GM12878 (cell line): ENCODE measurements at regions not wholly inside any gene's neighbourhood (a gene's known extent, or its start where the extent isn't known, plus 50 kb on each side); places are given as distances from the start of the nearest gene placed in this dataset.

Experiments used
- ATAC-seq: fragments of 200-7000 bp; cut with Tn5 transposase; 3 replicates; pipeline ENCODE4 v1.9.1; 2020; ENCODE audit warnings: mild to moderate bottlenecking, moderate library complexity
- BruUV-seq: library from RNA; stranded (reverse); fragments of 400-500 nt; replicated peaks from 2 replicates; lab custom pipeline; 2021; lab: Mats Ljungman, UMichigan
- CTCF ChIA-PET: fragments of 300-600 bp; sonication (Branson Sonifier 250); formaldehyde crosslinking; extraction: SDS; loops from one replicate; lab custom pipeline; 2021; ENCODE audit warnings: inconsistent platforms; lab: Yijun Ruan, JAX
- POLR2A ChIA-PET: fragments of 350-600 bp; formaldehyde crosslinking; extraction: SDS; loops from one replicate; lab custom pipeline; 2021; ENCODE audit warnings: inconsistent platforms; lab: Charles Lee
- RAD21 ChIA-PET: fragments of 300-600 bp; sonication (Branson Sonifier 250); formaldehyde crosslinking; loops from one replicate; lab custom pipeline; 2023; ENCODE audit warnings: antibody characterized with exemption; ENCODE audit not compliant: unreplicated experiment; lab: Charles Lee
- SMC1A ChIA-PET: fragments of 300-600 bp; sonication (Branson Sonifier 250); formaldehyde crosslinking; loops from one replicate; lab custom pipeline; 2023; ENCODE audit not compliant: unreplicated experiment, uncharacterized antibody; lab: Charles Lee
- DNase-seq: peaks from one replicate; pipeline ENCODE4 v3.0.0-alpha.2; 2011; ENCODE audit warnings: low read depth, low spot score
- FAIRE-seq: peaks from 3 replicates; lab custom pipeline; 2011; peaks lifted over from hg19 to GRCh38; lab: Jason Lieb, UNC
- H2AFZ ChIP-seq: 2 replicates; pipeline ENCODE4 v1.6.0; 2011; ENCODE audit warnings: low read depth, low read length, control low read depth; ENCODE audit not compliant: control insufficient read depth
- H3K27ac ChIP-seq: 2 replicates; pipeline ENCODE4 v1.5.1; 2011; ENCODE audit warnings: control low read depth; ENCODE audit not compliant: control insufficient read depth, insufficient read depth
- H3K27me3 ChIP-seq, 2 experiments: replicated peaks in 1 of 2; 2 replicates each; pipeline versions ENCODE4 v1.6.0 to v1.6.1; 2011; ENCODE audit warnings: low read length in 1 of 2; ENCODE audit not compliant: control insufficient read depth in 2 of 2, insufficient read depth in 2 of 2
- H3K36me3 ChIP-seq, 2 experiments: 2 replicates each; pipeline ENCODE4 v1.5.1; 2011; ENCODE audit warnings: low read length in 1 of 2; ENCODE audit not compliant: control insufficient read depth in 2 of 2, insufficient read depth in 2 of 2
- H3K4me1 ChIP-seq: 2 replicates; pipeline ENCODE4 v1.6.1; 2011; ENCODE audit warnings: mild to moderate bottlenecking, low read length, moderate library complexity, mixed read lengths; ENCODE audit not compliant: control insufficient read depth, insufficient read depth
- H3K4me2 ChIP-seq: 2 replicates; pipeline ENCODE4 v1.6.0; 2011; ENCODE audit warnings: control low read depth; ENCODE audit not compliant: control insufficient read depth, insufficient read depth
- H3K4me3 ChIP-seq: fragments of 200-600 bp; sonication (generic); 2 replicates; pipeline ENCODE4 v1.5.1; 2016
- H3K79me2 ChIP-seq: 2 replicates; pipeline ENCODE4 v1.6.0; 2011; ENCODE audit warnings: low read length; ENCODE audit not compliant: control insufficient read depth, insufficient read depth
- H3K9ac ChIP-seq: 2 replicates; pipeline ENCODE4 v1.8.0; 2011; ENCODE audit warnings: low read length, control low read depth, mixed read lengths; ENCODE audit not compliant: control insufficient read depth, insufficient read depth
- H3K9me3 ChIP-seq: replicated peaks from 3 replicates; pipeline ENCODE4 v1.5.1; 2011; ENCODE audit warnings: mild to moderate bottlenecking, low read length; ENCODE audit not compliant: control insufficient read depth, insufficient read depth
- H4K20me1 ChIP-seq: 2 replicates; pipeline ENCODE4 v1.6.0; 2011; ENCODE audit not compliant: control insufficient read depth, insufficient read depth
- CREB1 ChIP-seq: IDR thresholded peaks from 2 replicates; pipeline ENCODE4 v1.6.1; 2012; ENCODE audit warnings: low read depth, mild to moderate bottlenecking, inconsistent platforms
- MAX ChIP-seq: IDR thresholded peaks from 2 replicates; pipeline ENCODE4 v1.6.1; 2012; ENCODE audit warnings: low read depth, low read length, improper control_type of control experiment
- NR2F1 ChIP-seq: fragments of 450-650 bp; conservative IDR thresholded peaks from 2 replicates; pipeline ENCODE4 v1.6.1; 2017; ENCODE audit warnings: mild to moderate bottlenecking
- RFX5 ChIP-seq: IDR thresholded peaks from 2 replicates; pipeline ENCODE4 v1.6.1; 2011; ENCODE audit warnings: low read depth, low read length, improper control_type of control experiment
- SMARCA5 ChIP-seq: fragments of 450-650 bp; IDR thresholded peaks from 2 replicates; pipeline ENCODE4 v1.6.1; 2017; ENCODE audit warnings: mild to moderate bottlenecking
- ZBTB4 ChIP-seq: fragments of 450-650 bp; formaldehyde crosslinking; IDR thresholded peaks from 2 replicates; pipeline ENCODE4 v1.4.0; 2022; ENCODE audit warnings: mild to moderate bottlenecking, moderate library complexity
- ZNF622 ChIP-seq: fragments of 450-650 bp; IDR thresholded peaks from 2 replicates; pipeline ENCODE4 v1.6.1; 2017; ENCODE audit warnings: mild to moderate bottlenecking, inconsistent platforms
- WGBS: methylation state at CpG from one replicate; pipeline ENCODE4 v1.1.6; 2016; ENCODE audit warnings: low lambda C conversion rate; ENCODE audit not compliant: insufficient replicate concordance, insufficient coverage; ENCODE audit errors: missing lambda C conversion rate; 5-methylcytosine and 5-hydroxymethylcytosine counted together
- in situ Hi-C: fragments of 300-500 bp; cut with MboI; formaldehyde crosslinking; loops from 9 replicates; pipeline ENCODE4 v1.14.3; 2018; ENCODE audit warnings: mixed read lengths
- intact Hi-C: fragments of 100-400 bp; cut with micrococcal nuclease; formaldehyde crosslinking; loops from one replicate; pipeline ENCODE4 v1.14.2; 2022; ENCODE audit not compliant: unreplicated experiment

GRCh38 chr2:16112972-16113560 lies 172.7 kb downstream of the MYCN start:
- DNase-seq (no peak), FAIRE-seq (no peak), ATAC-seq (no peak)
- H3K4me1 ChIP-seq, result no peaks in the 10 kb centered on the region
- BruUV-seq, result no TSS peak
- CTCF ChIA-PET, result no interaction called here
- POLR2A ChIA-PET, result no interaction called here
- SMC1A ChIA-PET, result no interaction called here
- H3K79me2 ChIP-seq, result no peaks in the 10 kb centered on the region
- no peaks in the 10 kb centered on the region for H3K36me3 ChIP-seq
- no peak overlapping the region for H3K9ac ChIP-seq
- H3K27me3 ChIP-seq, result no peaks in the 10 kb centered on the region
- intact Hi-C loops (no loop called here), in situ Hi-C loops (no loop called here)
- H3K27ac ChIP-seq, result no peak overlapping the region
- H2AFZ ChIP-seq, result no peak overlapping the region
- TF ChIP-seq ZBTB4 (no peak), SMARCA5 (no peak), NR2F1 (no peak), MAX (no peak), ZNF622 (no peak), RFX5 (no peak), CREB1 (no peak)
- no peak overlapping the region for H3K4me3 ChIP-seq
- no peaks in the 10 kb centered on the region for H4K20me1 ChIP-seq
- WGBS, result 36% methylated on average over 3 of the region's 3 CpGs
- H3K4me2 ChIP-seq, result no peak overlapping the region
- H3K9me3 ChIP-seq, result no peaks in the 10 kb centered on the region
- RAD21 ChIA-PET, result no interaction called here
